Right lobe of liver (tissue), 6 donors: ENCODE measurements at regions not wholly inside any gene's neighbourhood (a gene's known extent, or its start where the extent isn't known, plus 50 kb on each side); places are given as distances from the start of the nearest gene placed in this dataset.
"Not testable (repeated sequence)": the region's sequence is repeated elsewhere in the genome, so short reads cannot be mapped to it uniquely, and the experiment has no call there.

ENCODE experiments used
- ATAC-seq, 4 donors: fragments of 200-7000 bp; cut with Tn5 transposase; one replicate each; pipeline ENCODE4 v1.9.1; 2020; ENCODE audit warnings: mild to moderate bottlenecking in 4 of 4, moderate library complexity in 4 of 4
- DNase-seq, 3 donors: peaks; one replicate each; pipeline ENCODE4 v3.0.0-alpha.2; 2020
- H3K27ac ChIP-seq, 3 donors: fragments of 200-600 bp; one replicate each; pipeline ENCODE4 v1.8.0; 2022
- H3K27me3 ChIP-seq, 2 donors: fragments of 200-600 bp; one replicate each; pipeline ENCODE4 v1.8.0; 2022
- H3K36me3 ChIP-seq, 4 donors: fragments of 200-600 bp; sonication (generic) in 1 of 4; one replicate each; pipeline versions ENCODE4 v1.5.1 to v1.8.0; 2017 to 2022; ENCODE audit warnings: control low read depth in 1 of 4
- H3K4me1 ChIP-seq, 4 donors: fragments of 200-600 bp; sonication (generic) in 1 of 4; one replicate each; pipeline versions ENCODE4 v1.5.1 to v1.8.0; 2017 to 2022; ENCODE audit warnings: control low read depth in 1 of 4
- H3K4me3 ChIP-seq, 3 donors: fragments of 200-600 bp; one replicate each; pipeline ENCODE4 v1.8.0; 2022
- H3K9me3 ChIP-seq, 4 donors: fragments of 200-600 bp; sonication (generic) in 1 of 4; one replicate each; pipeline versions ENCODE4 v1.5.1 to v1.8.0; 2017 to 2022; ENCODE audit warnings: control low read depth in 1 of 4
- CTCF ChIP-seq, 4 donors: fragments of 200-600 bp in 3 of 4; fragments of 450-650 bp in 1 of 4; IDR thresholded peaks; one replicate each; pipeline versions ENCODE4 v1.5.1 to v1.8.0; 2016 to 2022; ENCODE audit warnings: antibody characterized with exemption in 4 of 4, mild to moderate bottlenecking in 2 of 4
- POLR2A ChIP-seq: fragments of 450-650 bp; IDR thresholded peaks from one replicate; pipeline ENCODE4 v1.6.1; 2017; ENCODE audit warnings: antibody characterized with exemption, mild to moderate bottlenecking
- WGBS: methylation state at CpG from one replicate; pipeline ENCODE4 v1.1.6; 2018; ENCODE audit warnings: low coverage, low lambda C conversion rate; ENCODE audit not compliant: insufficient coverage; ENCODE audit errors: missing lambda C conversion rate; 5-methylcytosine and 5-hydroxymethylcytosine counted together
- intact Hi-C, 2 donors: fragments of 100-400 bp; cut with DNase I; formaldehyde crosslinking; loops; one replicate each; pipeline versions ENCODE4 v1.11.2 to v1.14.1; 2022
- donor health status: DM: no; HTN: yes; CAD: no.
- donor health status: DM: no; HTN: no; CAD: no.
- donor health status: DM: no; HTN: no; CAD: no.
- donor health status: DM: no; HTN: yes; CAD: no.
- donor health status: DM: no; HTN: yes; CAD: no.

- H3K36me3 ChIP-seq, H3K4me1 ChIP-seq, H3K9me3 ChIP-seq, ATAC-seq, intact Hi-C loops, DNase-seq, H3K27ac ChIP-seq, H3K27me3 ChIP-seq, H3K4me3 ChIP-seq: not testable (repeated sequence)
- 63% methylated on average over 3 of the region's 4 CpGs for WGBS
Measured at GRCh38 chr1:41308520-41308919, 52.7 kb upstream of the FOXO6 start.

GRCh38 chr1:41305576-41306363 lies 55.5 kb upstream of the FOXO6 start:
- H3K36me3 ChIP-seq, result no peaks in the 10 kb centered on the region
- no peak overlapping the region for H3K27ac ChIP-seq
- no peaks in the 10 kb centered on the region for H3K4me1 ChIP-seq
- no peaks in the 10 kb centered on the region for H3K27me3 ChIP-seq
- peak in 1 of 3 donors; percentile 17 for DNase-seq
- ATAC-seq, result no peak
- WGBS, result 50% methylated on average over 6 of the region's 6 CpGs
- no peak overlapping the region for H3K4me3 ChIP-seq
- no peak for TF ChIP-seq POLR2A
- TF ChIP-seq CTCF (IDR thresholded peaks at IDR 0.05), result no peak
- no peaks in the 10 kb centered on the region for H3K9me3 ChIP-seq
- intact Hi-C loops, result no loop called here

GRCh38 chr1:41296506-41296905 lies 54.4 kb upstream of the SCMH1 start:
- Histone ChIP-seq H3K27ac (no peak overlapping the region), H3K27me3 (no peaks in the 10 kb centered on the region), H3K4me3 (no peak overlapping the region), H3K4me1 (no peaks in the 10 kb centered on the region), H3K36me3 (no peaks in the 10 kb centered on the region), H3K9me3 (no peaks in the 10 kb centered on the region)
- DNase-seq, result no peak
- no peak for ATAC-seq
- intact Hi-C loops, result no loop called here
- TF ChIP-seq CTCF (IDR thresholded peaks at IDR 0.05), result no peak
- no peak for TF ChIP-seq POLR2A
- WGBS, result 87% methylated on average over 3 of the region's 3 CpGs

GRCh38 chr1:41294216-41294615 lies 52.1 kb upstream of the SCMH1 start:
- Histone ChIP-seq H3K9me3 (no peaks in the 10 kb centered on the region), H3K27ac (no peak overlapping the region), H3K27me3 (no peaks in the 10 kb centered on the region), H3K36me3 (no peaks in the 10 kb centered on the region), H3K4me1 (no peaks in the 10 kb centered on the region), H3K4me3 (no peak overlapping the region)
- ATAC-seq, result no peak
- TF ChIP-seq CTCF (IDR thresholded peaks at IDR 0.05) (no peak), POLR2A (no peak)
- no peak for DNase-seq
- 40% methylated on average over 1 of the region's 3 CpGs for WGBS
- intact Hi-C loops, result no loop called here

- whole genome bisulfite sequencing, result 100% methylated on average over 1 of the region's 2 CpGs
- no peaks in the 10 kb centered on the region for H3K4me1 ChIP-seq
- H3K27ac ChIP-seq, result no peak overlapping the region
- no peak for ATAC-seq
- H3K27me3 ChIP-seq, result no peaks in the 10 kb centered on the region
- intact Hi-C loops, result no loop called here
- H3K36me3 ChIP-seq, result no peaks in the 10 kb centered on the region
- no peak for DNase-seq
- H3K9me3 ChIP-seq, result no peaks in the 10 kb centered on the region
- TF ChIP-seq POLR2A (no peak), CTCF (IDR thresholded peaks at IDR 0.05) (no peak)
- no peak overlapping the region for H3K4me3 ChIP-seq
Measured at GRCh38 chr1:41293779-41294178, 51.7 kb upstream of the SCMH1 start.
